Fibroblast of skin of abdomen (primary cell): ENCODE measurements at regions not wholly inside any gene's neighbourhood (a gene's known extent, or its start where the extent isn't known, plus 50 kb on each side); places are given as distances from the start of the nearest gene placed in this dataset.
"Not testable (repeated sequence)": the region's sequence is repeated elsewhere in the genome, so short reads cannot be mapped to it uniquely, and the experiment has no call there.

Experiments
- DNase-seq: peaks from one replicate; pipeline ENCODE4 v3.0.0-alpha.2; 2013

DNA sequence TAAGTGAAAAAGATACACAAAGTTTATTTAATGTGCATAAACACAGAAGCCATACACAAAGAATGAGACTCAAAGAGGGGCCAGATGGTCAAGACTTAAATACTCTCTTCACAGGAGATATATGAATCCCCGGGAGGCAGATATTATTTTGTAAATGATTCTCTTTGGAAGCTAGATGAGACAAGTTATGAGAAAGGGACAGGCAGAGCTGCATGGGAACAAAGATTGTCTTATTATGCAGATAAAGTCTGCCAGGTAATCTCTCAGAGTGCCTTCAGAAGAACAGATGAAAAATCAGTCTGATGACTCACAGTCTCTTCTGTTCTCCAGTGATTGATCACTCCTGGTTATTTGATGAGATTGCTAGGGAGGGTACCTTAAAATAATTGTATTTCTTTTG, 89.0 kb downstream of the NAF1 start:
- DNase-seq: no peak

DNA sequence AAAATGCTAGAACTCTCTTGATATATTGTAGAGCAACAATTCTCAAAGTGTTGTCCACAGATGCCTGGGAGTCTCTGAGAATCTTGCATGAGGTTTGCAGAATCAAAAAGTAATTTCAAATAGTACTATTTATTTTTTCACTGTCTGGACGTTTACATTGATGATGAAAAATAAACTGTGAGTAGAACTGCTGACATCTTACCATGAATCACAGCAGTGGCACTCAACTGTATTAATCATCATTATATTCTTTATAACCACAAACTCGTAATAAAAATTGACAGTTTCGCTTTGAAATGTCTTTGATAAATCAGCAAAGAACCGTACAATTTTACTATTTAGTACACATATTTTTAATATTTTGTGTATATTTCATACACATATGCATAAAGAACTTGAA, 94.5 kb downstream of the NAF1 start:
- peak; percentile 30 for DNase-seq

DNA sequence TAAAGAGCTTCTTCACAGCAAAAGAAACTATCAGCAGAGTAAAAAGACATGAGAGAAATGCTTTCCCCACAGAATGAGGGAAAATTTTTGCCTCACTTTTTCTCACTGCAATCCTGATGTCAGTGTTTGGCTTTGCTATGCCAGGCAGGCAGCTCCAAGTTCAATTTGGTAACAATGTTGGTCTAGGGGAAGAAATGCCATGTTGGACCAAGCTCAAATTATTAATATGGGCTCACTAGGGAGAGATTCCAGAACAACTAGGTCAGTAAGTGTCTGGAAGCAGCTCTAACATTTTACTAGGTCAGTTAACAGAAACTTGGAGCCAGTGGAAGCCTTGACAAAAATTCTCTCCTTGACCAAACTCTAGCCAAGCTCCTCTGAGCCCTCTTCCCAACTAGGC, 95.4 kb downstream of the NAF1 start:
- DNase-seq: peak; percentile 13

DNA sequence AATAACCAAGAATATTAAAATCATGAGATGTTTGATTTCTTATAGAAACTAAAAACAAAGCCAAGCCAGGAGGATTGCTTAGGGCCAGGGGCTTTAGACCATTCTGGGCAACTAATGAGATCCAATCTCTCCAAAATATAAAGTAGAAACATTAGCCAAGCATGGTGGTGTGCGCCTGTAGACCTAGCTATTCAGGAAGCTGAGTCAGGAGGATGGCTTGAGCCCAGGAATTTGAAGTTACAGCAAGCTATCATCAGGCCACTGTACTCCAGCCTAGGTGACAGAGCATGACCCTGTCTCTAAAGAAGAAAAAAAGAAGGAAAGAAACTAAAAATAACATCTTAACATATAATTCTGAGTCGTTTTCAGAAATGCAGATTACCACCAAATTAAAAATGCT, 96.7 kb downstream of the NAF1 start:
- peak; percentile 5 for DNase-seq

DNA sequence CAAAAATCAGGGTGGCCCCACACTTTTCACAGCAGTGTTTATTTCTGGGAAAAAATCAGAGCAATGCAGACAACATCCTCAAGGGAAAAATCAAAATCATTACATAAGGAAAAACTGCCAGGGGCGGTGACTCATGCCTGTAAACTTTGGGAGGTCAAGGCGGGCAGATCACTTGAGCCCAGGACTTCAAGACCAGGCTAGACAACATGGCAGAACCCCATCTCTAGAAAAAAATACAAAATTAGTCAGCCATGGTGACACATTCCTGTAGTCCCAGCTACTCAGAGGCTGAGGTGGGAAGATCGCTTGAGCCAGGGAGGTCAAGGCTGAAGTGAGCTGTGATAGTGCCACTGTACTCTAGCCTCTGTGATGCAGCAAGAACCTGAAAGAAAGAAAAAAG, 102.8 kb downstream of the NAF1 start:
- peak; percentile 11 for DNase-seq

DNA sequence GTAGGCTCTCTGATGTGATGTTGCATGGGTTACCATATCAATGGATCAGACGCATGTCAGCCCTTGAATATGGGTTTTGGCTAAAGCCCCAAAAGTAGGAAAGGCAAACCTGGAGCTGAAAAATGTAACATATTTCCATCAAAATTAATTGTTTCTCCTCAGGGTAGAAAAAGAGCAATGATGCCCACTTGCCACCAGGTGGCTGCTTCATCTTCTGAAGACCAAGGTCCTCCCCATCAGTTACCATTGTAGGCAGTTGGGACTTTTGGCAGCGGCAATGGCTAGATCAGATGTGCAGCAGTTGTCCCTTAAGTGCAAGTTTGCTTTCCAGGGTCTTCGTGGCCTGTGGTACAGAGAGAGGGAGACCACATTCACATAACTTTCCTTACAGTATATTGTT, 118.2 kb downstream of the NAF1 start:
- peak; percentile 10 for DNase-seq

DNA sequence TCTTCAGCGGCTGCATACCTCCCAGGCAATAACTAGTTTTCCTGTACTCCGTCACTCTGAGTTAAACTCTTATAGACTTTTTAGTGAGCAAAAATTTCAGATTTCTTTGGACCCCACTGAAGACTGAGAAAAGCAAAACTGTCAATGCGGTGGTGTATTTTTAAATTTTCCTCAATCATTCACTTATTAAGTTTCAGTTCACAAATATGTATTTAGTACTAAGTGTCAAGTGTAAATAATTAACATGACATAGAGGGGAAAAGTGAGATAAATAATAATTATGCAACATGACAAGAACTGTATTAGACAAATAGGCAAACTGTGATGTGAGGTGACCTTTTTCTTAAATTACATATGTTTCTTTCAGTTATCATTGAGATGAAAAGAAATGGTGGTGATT, 124.4 kb downstream of the NAF1 start:
- no peak for DNase-seq

DNA sequence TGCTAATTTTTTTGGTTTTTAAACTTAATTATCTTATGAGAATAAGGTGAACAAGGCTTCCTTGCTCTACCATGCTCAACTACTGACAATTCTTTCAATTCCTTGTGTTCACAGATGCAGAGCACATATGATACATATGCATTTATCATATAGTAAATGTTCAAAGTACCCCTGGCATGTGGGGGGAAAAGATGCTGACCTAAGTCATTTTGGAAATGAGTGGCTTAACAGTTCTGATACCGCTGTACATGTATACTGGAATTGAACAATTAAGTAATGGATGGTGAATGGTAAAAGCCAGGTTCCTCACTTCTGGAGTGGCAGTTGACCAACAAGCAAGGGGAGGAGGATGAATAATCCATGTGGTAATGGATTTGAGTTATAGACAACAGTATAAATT, 149.6 kb downstream of the NAF1 start:
- DNase-seq: no peak

- no peak for DNase-seq
Measured at GRCh38 chr4:163012816-163013215, 153.9 kb downstream of the NAF1 start.

GRCh38 chr4:163003979-163004378, 162.7 kb downstream of the NAF1 start:
- no peak for DNase-seq

DNA sequence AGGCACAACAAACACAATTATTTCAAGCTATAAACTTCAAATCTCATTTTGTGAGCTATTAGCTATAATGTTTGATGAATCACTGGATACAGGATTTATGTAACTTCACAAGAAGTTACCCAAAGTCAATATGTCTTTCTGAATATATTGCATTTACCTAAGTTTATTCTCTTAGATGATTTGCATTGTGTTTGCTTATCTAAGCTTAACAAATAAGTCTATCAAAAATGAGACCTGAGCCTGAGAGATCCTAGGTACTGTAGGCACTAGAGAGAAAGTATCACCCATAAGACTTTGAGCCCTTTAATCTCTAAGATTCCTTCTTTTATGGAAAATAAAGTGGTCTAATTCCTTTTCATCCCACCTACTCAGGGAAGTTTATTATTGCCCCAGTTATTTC, 178.2 kb downstream of the NAF1 start:
- no peak for DNase-seq

DNA sequence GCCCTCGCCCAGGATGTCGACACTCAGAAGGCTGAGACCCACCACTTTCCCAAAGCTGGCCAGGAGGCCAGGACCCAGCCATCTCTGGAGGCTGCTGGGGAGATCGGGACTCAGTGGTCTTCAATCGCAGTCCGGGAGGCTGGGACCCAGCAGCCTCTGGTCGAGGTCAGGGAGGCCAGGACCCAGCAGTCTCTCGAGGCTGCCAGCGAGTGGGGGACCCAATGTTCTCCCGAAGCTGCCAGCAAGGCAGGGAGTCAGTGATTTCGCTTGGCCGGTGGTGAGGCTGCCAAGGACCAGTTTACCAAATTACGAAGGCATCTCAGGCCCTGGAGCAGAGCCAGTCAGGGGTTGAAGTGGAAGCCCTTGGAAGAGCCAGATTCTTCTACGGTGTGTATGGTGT, 181.6 kb downstream of the NAF1 start:
- DNase-seq: no peak

DNA sequence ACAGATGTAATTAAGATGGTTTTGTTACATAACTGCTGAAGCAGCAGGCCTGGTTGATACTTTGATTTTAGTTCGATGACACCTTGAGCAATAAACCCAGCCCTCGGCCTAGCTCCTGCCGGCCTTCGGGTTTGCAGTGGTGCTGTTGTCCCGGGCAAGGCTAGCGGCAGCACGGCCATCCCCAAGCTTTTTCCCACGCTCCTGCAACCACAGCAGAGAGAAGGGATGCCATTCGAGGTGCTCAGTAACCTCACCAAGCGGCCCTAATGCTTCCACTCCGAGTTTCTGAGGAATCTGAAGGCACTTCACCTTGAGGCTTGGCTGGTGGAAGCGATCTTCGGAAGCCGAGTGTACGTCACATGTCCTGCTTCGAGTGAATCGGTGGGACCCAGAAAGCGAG, 182.1 kb downstream of the NAF1 start:
- no peak for DNase-seq

DNA sequence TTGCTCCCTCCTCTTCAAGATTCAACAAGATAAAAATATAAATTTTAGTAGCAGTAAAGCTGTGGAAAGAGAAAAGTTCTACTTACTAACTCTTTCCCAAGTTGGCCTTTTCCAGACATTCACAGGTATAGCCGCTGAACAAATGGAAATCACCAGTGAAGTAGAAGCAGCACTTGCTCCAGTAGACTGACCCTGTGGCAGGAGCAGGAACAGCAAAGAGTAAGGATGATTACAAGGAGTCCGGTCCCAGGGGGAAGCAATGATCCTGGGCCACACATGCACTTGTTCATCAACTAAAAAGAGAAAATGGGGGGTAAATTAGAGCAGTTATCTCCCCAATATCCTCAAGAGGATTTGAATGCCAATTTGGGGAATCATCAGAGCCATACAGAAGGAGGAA, 184.9 kb downstream of the NAF1 start:
- DNase-seq: no peak

GRCh38 chr4:162978398-162978797, 188.3 kb downstream of the NAF1 start:
- DNase-seq: no peak

DNA sequence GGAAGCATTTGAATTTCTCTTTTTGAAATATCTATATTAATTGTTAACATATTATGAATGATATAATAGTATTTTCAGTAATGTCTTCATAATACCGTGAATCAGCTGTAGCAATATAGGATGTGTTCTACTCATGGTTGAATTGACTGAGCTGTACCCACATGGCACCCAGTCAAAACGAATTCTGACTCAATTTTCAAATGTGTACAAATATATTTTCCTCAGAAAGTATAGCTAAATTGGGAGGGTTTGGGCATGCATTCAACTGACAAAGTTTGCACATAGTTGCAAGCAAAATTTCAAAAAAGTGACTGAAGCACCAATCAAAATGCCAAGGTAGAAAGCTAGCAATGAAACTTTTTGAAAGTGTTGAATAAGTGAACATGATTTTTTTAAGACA, 188.9 kb downstream of the NAF1 start:
- DNase-seq: no peak

GRCh38 chr4:162972661-162973330, 193.9 kb downstream of the NAF1 start:
- no peak for DNase-seq

DNA sequence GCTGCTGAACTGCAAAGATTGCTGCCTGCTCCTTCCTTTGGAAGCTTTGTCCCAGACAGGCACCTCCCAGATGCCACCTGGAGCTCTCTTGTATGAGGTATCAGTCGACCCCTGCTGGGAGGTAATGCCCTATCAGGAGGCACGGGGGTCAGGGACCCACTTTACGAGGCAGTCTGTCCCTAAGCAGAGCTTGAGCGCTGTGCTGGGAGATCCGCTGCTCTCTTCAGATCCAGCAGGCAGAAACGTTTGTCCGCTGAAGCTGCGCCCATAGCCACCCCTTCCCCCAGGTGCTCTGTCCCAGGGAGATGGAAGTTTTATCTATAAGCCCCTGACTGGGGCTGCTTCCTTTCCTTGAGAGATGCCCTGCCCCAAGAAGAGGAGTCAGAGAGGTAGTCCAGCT, 197.5 kb downstream of the NAF1 start:
- no peak for DNase-seq

- not testable (repeated sequence) for DNase-seq
Measured at GRCh38 chr4:162965978-162966377, 200.7 kb downstream of the NAF1 start.

GRCh38 chr4:162959046-162959445, 207.6 kb downstream of the NAF1 start:
- peak; percentile 24 for DNase-seq

DNA sequence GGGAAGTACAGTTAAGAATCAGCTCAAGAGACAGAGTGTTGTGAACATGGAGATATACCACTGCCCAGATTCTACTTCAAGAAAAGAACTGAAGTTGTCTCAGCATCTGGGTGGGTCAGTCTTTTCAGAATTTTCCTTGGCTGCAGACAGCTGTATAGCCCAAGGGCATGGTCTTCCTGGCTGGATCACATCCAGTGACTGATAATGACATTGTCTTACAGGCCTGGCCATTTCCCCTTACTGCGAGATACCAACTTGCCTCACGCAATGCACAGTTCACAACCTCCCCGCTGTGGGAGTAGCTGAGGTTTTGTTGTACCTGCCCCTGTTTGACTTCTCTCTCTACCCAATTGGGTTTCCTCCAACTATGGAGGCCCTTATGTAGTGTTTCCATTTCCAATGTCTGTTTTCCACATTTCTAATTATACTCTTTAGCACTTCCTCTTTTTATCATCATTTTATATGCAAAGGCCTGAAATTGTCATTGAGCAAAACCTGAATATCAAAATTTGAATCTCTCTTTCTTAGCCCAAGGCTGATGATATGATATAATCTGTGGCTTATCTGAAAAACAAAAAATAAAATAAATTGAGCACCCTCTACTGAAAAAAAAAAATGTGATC, 209.1 kb downstream of the NAF1 start:
- no peak for DNase-seq

DNA sequence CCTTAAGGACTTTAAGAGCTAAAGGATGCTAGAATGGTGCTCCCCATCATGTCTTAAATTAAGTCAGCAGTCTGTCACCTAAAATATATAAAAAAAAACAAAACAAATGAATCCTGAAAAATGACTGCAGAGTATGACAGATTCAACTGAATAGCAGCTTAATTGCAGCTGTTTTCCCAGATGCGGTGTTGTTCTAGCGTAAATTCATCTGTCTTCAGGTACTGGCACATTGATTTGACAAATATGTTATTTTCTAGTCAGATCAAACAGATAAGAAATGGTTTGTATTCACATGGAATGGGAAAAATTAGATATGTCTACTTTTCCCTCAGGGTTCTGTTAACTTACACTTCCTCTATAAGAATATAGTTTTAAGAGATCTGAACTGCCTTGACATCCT, 211.7 kb downstream of the NAF1 start:
- no peak for DNase-seq

GRCh38 chr4:162952232-162952631, 214.5 kb downstream of the NAF1 start:
- peak; percentile 37 for DNase-seq

DNA sequence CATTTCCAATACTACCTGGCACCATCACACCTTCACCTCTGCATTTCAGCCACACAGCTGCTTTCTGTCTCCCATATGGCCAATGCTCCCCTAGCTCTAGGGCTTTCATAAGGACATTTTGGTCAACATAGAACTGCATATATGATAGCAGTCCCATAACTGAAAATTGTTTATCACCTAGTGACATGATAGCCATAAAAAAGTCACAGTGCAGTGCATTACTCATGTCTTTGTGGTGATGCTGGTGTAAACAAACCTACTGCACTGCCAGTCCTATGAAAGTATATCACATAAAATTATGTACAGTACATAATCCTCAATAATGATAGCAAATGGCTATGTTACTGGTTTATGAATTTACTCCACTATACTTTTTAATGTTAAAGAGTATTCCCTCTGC, 221.0 kb downstream of the NAF1 start:
- DNase-seq: no peak

GRCh38 chr4:162943263-162943662, 223.4 kb downstream of the NAF1 start:
- no peak for DNase-seq
